ENCODE measurements at regions not wholly inside any gene's neighbourhood (a gene's known extent, or its start where the extent isn't known, plus 50 kb on each side); places are given as distances from the start of the nearest gene placed in this dataset.

GRCh38 chr2:116987447-116987846 is 827.0 kb upstream of the DDX18 start:
- TF ChIP-seq POLR2A (IDR thresholded peaks at IDR 0.05) = no peak
- TF ChIP-seq CTCF (IDR thresholded peaks at IDR 0.05) = no peak
